Colonic mucosa (tissue), 4 donors: ENCODE measurements at regions not wholly inside any gene's neighbourhood (a gene's known extent, or its start where the extent isn't known, plus 50 kb on each side); places are given as distances from the start of the nearest gene placed in this dataset.

ENCODE experiments used
- DNase-seq: peaks from one replicate; pipeline ENCODE4 v3.0.0-alpha.2; 2020
- H3K27ac ChIP-seq: fragments of 200-600 bp; one replicate; pipeline ENCODE4 v1.8.0; 2021
- H3K27me3 ChIP-seq: fragments of 200-600 bp; one replicate; pipeline ENCODE4 v1.8.0; 2021
- H3K36me3 ChIP-seq: fragments of 200-600 bp; one replicate; pipeline ENCODE4 v1.8.0; 2021
- H3K4me1 ChIP-seq: fragments of 200-600 bp; one replicate; pipeline ENCODE4 v1.8.0; 2021; ENCODE audit warnings: mild to moderate bottlenecking
- H3K4me3 ChIP-seq: fragments of 200-600 bp; one replicate; pipeline ENCODE4 v1.8.0; 2021
- H3K9ac ChIP-seq, 2 donors: one replicate each; pipeline ENCODE4 v1.7.0; 2013; ENCODE audit warnings: control low read depth in 2 of 2, low read depth in 2 of 2, low read length in 2 of 2
- H3K9me3 ChIP-seq: fragments of 200-600 bp; one replicate; pipeline ENCODE4 v1.8.0; 2021
- CTCF ChIP-seq: fragments of 200-600 bp; IDR thresholded peaks from one replicate; pipeline ENCODE4 v1.8.0; 2022; ENCODE audit warnings: antibody characterized with exemption, mild to moderate bottlenecking
- intact Hi-C: fragments of 100-400 bp; cut with DNase I; formaldehyde crosslinking; loops from one replicate; pipeline ENCODE4 v1.14.1; 2022
- donor health status: healthy.
- donor health status: DM: no; HTN: no; CAD: no.
- donor health status: DM: no; HTN: no; CAD: no.

GRCh38 chr4:58209001-58209400 is 1098.8 kb upstream of the IGFBP7 start:
- no peaks in the 10 kb centered on the region for H3K4me1 ChIP-seq
- intact Hi-C loops = no loop called here

DNA sequence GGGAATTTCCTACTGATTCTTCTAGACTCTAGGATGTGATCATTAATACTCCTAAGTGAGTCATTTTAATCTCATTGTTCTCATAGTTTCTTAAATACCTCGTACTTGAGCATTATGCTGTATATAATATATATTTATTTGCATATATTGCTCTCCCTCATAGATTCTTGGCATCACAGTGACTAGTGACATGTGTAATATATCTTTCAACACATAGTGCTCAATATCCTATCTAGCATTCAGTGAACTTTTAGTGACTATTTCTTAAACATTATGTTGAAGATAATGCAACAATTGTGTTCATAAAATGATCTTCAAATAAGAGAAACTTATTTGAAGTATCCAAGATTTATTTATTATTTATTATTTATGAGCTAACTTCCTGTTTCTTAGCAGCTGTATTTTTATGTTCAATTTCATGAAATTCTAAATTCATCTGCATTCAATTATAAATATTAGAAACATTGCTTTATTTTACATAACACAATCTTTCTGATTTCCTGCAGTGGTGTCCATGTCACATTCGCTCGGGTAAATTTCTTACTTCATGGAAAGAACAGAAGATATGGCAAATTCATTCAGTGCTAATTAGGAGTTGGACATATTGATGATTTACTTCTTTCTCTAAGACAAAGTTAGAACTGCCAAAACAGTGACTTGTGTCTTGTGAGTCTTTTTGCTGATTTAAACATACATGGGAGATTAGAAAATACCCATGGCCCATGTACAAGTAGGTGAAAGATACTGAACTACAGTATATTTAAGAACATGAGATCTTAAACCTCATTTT is 1095.5 kb upstream of the IGFBP7 start:
- intact Hi-C loops = no loop called here
- H3K9me3 ChIP-seq = no peaks in the 10 kb centered on the region

More at GRCh38 chr4:58209001-58209400, 1098.8 kb upstream of the IGFBP7 start:
- TF ChIP-seq CTCF = no peak
- DNase-seq = no peak
- Histone ChIP-seq H3K4me3 (no peak overlapping the region), H3K27ac (no peak overlapping the region), H3K36me3 (no peaks in the 10 kb centered on the region), H3K9ac (no peak overlapping the region), H3K27me3 (no peaks in the 10 kb centered on the region), H3K9me3 (no peaks in the 10 kb centered on the region)

GRCh38 chr4:58192217-58192616 is 1082.0 kb upstream of the IGFBP7 start:
- Histone ChIP-seq H3K9ac (no peak overlapping the region), H3K9me3 (no peaks in the 10 kb centered on the region), H3K27me3 (no peaks in the 10 kb centered on the region), H3K27ac (no peak overlapping the region), H3K4me1 (no peaks in the 10 kb centered on the region), H3K4me3 (no peak overlapping the region), H3K36me3 (no peaks in the 10 kb centered on the region)
- no peak for DNase-seq
- intact Hi-C loops = no loop called here
- no peak for TF ChIP-seq CTCF

More for the DNA sequence above, 1095.5 kb upstream of the IGFBP7 start:
- H3K4me1 ChIP-seq = no peaks in the 10 kb centered on the region
- TF ChIP-seq CTCF = no peak
- H3K36me3 ChIP-seq = no peaks in the 10 kb centered on the region
- no peak overlapping the region for H3K4me3 ChIP-seq
- no peak overlapping the region for H3K27ac ChIP-seq
- H3K9ac ChIP-seq = no peak overlapping the region
- no peak for DNase-seq
- no peaks in the 10 kb centered on the region for H3K27me3 ChIP-seq

- TF ChIP-seq CTCF = no peak
These were observed 1080.9 kb upstream of the IGFBP7 start for GRCh38 chr4:58191109-58191508.

DNA sequence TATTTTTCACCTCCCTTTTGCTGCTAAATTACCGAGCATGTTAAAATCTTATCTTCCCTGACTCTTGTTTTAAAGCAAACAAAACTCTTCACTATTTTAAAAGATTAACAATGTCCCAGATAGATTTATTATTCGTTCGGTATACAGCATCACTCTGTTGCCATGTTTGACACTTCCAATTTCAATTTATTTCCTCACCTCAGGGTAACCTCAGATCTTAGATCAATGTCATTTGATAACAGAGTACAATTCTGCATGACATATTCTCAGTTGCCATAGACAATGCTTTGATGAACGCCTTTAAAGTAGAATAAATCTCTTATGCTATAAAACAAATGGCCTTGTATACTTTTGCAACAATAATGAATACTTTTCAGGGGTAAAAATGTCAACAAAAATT is 1078.1 kb upstream of the IGFBP7 start:
- Histone ChIP-seq H3K36me3 (no peaks in the 10 kb centered on the region), H3K27me3 (no peaks in the 10 kb centered on the region), H3K27ac (no peak overlapping the region), H3K9ac (no peak overlapping the region), H3K9me3 (no peaks in the 10 kb centered on the region), H3K4me3 (no peak overlapping the region), H3K4me1 (no peaks in the 10 kb centered on the region)
- intact Hi-C loops = no loop called here
- TF ChIP-seq CTCF = no peak
- no peak for DNase-seq

More at GRCh38 chr4:58191109-58191508, 1080.9 kb upstream of the IGFBP7 start:
- no peaks in the 10 kb centered on the region for H3K36me3 ChIP-seq
- H3K4me1 ChIP-seq = no peaks in the 10 kb centered on the region
- DNase-seq = no peak
- no peak overlapping the region for H3K4me3 ChIP-seq
- no peaks in the 10 kb centered on the region for H3K27me3 ChIP-seq
- intact Hi-C loops = no loop called here
- no peak overlapping the region for H3K27ac ChIP-seq
- no peak overlapping the region for H3K9ac ChIP-seq
- no peaks in the 10 kb centered on the region for H3K9me3 ChIP-seq
